MCF 10A (cell line): ENCODE measurements at regions not wholly inside any gene's neighbourhood (a gene's known extent, or its start where the extent isn't known, plus 50 kb on each side); places are given as distances from the start of the nearest gene placed in this dataset.

ENCODE experiments used
- BruUV-seq: library from RNA; stranded (reverse); fragments of 400-500 nt; replicated peaks from 2 replicates; lab custom pipeline; 2021; lab: Mats Ljungman, UMichigan
- CTCF ChIA-PET: fragments of 300-600 bp; sonication (Branson Sonifier 250); formaldehyde crosslinking; extraction: SDS; loops from one replicate; lab custom pipeline; 2021; ENCODE audit warnings: antibody characterized with exemption, inconsistent platforms; lab: Yijun Ruan, JAX
- POLR2A ChIA-PET: fragments of 300-600, 350-650 bp; sonication (Branson Sonifier 250); formaldehyde crosslinking; extraction: SDS; loops from one replicate; lab custom pipeline; 2020; ENCODE audit warnings: antibody characterized with exemption, inconsistent platforms; lab: Yijun Ruan, JAX
- DNase-seq: peaks from one replicate; pipeline ENCODE4 v3.0.0-alpha.2; 2018; ENCODE audit not compliant: unreplicated experiment
- H3K27ac Mint-ChIP-seq: one replicate; pipeline ENCODE4 v1.8.0; 2022; ENCODE audit warnings: mild to moderate bottlenecking, low read depth, mixed read lengths; ENCODE audit not compliant: unreplicated experiment
- H3K27me3 Mint-ChIP-seq: one replicate; pipeline ENCODE4 v1.8.0; 2022; ENCODE audit warnings: mixed read lengths; ENCODE audit not compliant: insufficient read depth, unreplicated experiment
- H3K36me3 Mint-ChIP-seq: one replicate; pipeline ENCODE4 v1.8.0; 2022; ENCODE audit warnings: mild to moderate bottlenecking, moderate library complexity, mixed read lengths; ENCODE audit not compliant: insufficient read depth, unreplicated experiment
- H3K4me1 Mint-ChIP-seq: one replicate; pipeline ENCODE4 v1.8.0; 2022; ENCODE audit warnings: mixed read lengths; ENCODE audit not compliant: insufficient read depth, unreplicated experiment
- H3K4me3 Mint-ChIP-seq: one replicate; pipeline ENCODE4 v1.8.0; 2022; ENCODE audit warnings: mild to moderate bottlenecking, moderate library complexity, mixed read lengths; ENCODE audit not compliant: unreplicated experiment
- H3K9me3 Mint-ChIP-seq: one replicate; pipeline ENCODE4 v1.8.0; 2022; ENCODE audit warnings: mixed read lengths; ENCODE audit not compliant: unreplicated experiment
- intact Hi-C: fragments of 100-400 bp; cut with micrococcal nuclease; formaldehyde crosslinking; loops from 2 replicates; pipeline ENCODE4 v1.14.1; 2022
- TF ChIP-seq, protein P1 (sequence below): fragments of 200-600 bp; IDR thresholded peaks from one replicate; pipeline ENCODE4 v1.8.0; 2022; ENCODE audit warnings: antibody characterized with exemption, mild to moderate bottlenecking; ENCODE audit not compliant: unreplicated experiment

DNA sequence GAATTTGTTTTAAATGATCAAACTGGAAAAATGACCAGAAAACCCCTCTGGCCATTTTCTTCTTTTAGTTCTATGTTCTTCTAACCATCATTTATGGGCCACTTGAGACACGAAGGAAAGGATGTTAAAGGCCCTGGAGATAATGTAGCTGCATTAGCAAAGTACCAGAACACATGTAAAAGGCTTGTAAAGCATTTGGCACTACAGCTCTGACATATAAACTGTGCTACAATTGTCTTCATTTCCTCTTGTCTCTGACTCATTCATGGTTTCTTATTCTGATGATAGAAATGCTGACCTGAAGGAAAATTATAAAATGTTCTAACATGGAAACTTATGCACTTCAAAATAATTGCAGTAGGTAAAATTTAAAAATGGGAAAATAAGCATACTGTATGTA is 388.7 kb downstream of the FAT4 start:
- no peaks in the 10 kb centered on the region for H3K36me3 Mint-ChIP-seq
- ChIA-PET POLR2A (interaction anchor here (0.6 to 1.4 kb wide), 3 partner anchors 23 to 385 kb away, joined by 3 read pairs; no protein-coding TSS in a partner anchor), CTCF (no interaction called here)
- peak; percentile 36 for DNase-seq
- no TSS peak for BruUV-seq
- intact Hi-C loops, result no loop called here
- H3K4me1 Mint-ChIP-seq, result peaks cover 23% of the 10 kb centered on the region
- H3K4me3 Mint-ChIP-seq, result no peak overlapping the region
- H3K9me3 Mint-ChIP-seq, result peaks cover 7% of the 10 kb centered on the region
- peak overlapping the region; percentile 49 for H3K27ac Mint-ChIP-seq
- TF ChIP-seq, protein P1, sequence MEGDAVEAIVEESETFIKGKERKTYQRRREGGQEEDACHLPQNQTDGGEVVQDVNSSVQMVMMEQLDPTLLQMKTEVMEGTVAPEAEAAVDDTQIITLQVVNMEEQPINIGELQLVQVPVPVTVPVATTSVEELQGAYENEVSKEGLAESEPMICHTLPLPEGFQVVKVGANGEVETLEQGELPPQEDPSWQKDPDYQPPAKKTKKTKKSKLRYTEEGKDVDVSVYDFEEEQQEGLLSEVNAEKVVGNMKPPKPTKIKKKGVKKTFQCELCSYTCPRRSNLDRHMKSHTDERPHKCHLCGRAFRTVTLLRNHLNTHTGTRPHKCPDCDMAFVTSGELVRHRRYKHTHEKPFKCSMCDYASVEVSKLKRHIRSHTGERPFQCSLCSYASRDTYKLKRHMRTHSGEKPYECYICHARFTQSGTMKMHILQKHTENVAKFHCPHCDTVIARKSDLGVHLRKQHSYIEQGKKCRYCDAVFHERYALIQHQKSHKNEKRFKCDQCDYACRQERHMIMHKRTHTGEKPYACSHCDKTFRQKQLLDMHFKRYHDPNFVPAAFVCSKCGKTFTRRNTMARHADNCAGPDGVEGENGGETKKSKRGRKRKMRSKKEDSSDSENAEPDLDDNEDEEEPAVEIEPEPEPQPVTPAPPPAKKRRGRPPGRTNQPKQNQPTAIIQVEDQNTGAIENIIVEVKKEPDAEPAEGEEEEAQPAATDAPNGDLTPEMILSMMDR, result no peak
- H3K27me3 Mint-ChIP-seq, result no peaks in the 10 kb centered on the region

DNA sequence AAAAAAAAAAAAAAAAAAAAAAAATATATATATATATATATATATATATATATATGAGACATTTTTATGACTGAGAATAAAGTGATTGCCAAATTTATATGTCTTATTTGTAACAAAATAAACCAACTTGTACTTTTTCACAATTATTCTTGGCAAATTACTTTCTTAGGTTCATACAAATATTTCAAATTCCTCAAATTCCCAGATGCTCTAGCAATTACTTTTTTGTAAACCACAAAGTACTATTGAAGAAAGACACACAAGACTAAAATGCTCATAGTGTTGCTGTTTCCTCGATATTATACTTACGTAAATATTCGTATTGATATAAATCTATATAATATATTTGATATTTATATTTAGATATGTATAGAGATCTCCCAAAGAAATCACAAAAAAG is 390.0 kb downstream of the FAT4 start:
- no peak overlapping the region for H3K27ac Mint-ChIP-seq
- peak; percentile 38 for DNase-seq
- no peak overlapping the region for H3K4me3 Mint-ChIP-seq
- H3K36me3 Mint-ChIP-seq, result no peaks in the 10 kb centered on the region
- no peaks in the 10 kb centered on the region for H3K27me3 Mint-ChIP-seq
- CTCF ChIA-PET, result no interaction called here
- TF ChIP-seq, protein P1, result no peak
- BruUV-seq, result no TSS peak
- intact Hi-C loops, result no loop called here
- peaks cover 23% of the 10 kb centered on the region for H3K4me1 Mint-ChIP-seq
- peaks cover 7% of the 10 kb centered on the region for H3K9me3 Mint-ChIP-seq
- POLR2A ChIA-PET, result no interaction called here

DNA sequence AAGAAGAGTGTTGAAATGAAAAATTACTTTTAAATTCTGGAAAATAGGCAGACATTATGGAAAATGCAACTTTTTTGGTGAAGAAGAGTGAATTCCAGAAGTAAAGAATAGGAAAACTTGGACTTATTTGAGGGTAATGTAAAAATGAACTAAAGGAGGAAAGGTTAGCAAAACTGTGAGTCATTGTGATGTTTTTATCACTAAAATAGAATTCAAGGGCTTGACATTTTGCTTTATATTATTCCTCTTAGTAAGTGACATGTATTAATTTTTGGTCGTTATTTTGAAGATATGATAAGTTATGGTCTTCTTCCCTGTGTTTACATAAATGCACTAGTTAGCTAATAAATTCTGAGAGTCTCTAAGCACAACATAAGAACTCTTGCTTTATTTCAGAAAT is 390.9 kb downstream of the FAT4 start:
- Mint-ChIP-seq H3K4me3 (no peak overlapping the region), H3K27ac (peak overlapping the region; percentile 36), H3K4me1 (peaks cover 23% of the 10 kb centered on the region), H3K9me3 (peaks cover 7% of the 10 kb centered on the region), H3K36me3 (no peaks in the 10 kb centered on the region), H3K27me3 (no peaks in the 10 kb centered on the region)
- intact Hi-C loops, result no loop called here
- CTCF ChIA-PET, result no interaction called here
- DNase-seq, result no peak
- POLR2A ChIA-PET, result no interaction called here
- BruUV-seq, result no TSS peak
- TF ChIP-seq, protein P1, result no peak

DNA sequence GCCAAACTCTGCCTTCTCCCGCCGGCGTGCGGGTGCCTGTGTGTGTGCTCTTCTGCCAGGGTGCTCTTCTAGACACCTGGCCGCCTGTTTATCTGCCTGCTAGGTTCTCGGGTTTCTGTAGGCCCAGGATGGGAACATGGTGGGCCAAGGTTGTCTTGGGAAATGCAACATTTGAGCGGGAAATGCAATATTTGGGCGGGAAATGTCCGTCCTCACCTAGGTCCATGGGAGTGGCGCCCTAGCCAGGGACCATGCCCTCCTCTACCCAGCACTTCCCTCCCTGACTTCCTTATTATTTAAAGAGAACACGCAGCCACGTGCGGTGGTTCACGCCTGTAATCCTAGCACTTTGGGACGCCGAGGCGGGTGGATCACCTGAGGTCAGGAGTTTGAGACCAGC is 392.6 kb downstream of the FAT4 start:
- no peak for DNase-seq
- BruUV-seq, result no TSS peak
- ChIA-PET CTCF (interaction anchor here (0.6 kb wide), 1 partner anchor 61 kb away, joined by 3 read pairs; no protein-coding TSS in a partner anchor), POLR2A (interaction anchor here (1.5 kb wide), 1 partner anchor 21 kb away, joined by 5 read pairs; no protein-coding TSS in a partner anchor)
- Mint-ChIP-seq H3K4me1 (peaks cover 19% of the 10 kb centered on the region), H3K4me3 (no peak overlapping the region), H3K36me3 (no peaks in the 10 kb centered on the region), H3K27ac (no peak overlapping the region), H3K27me3 (no peaks in the 10 kb centered on the region), H3K9me3 (peaks cover 7% of the 10 kb centered on the region)
- intact Hi-C loops, result no loop called here
- TF ChIP-seq, protein P1, result no peak
